Fibroblast of skin of back (primary cell): ENCODE measurements at regions not wholly inside any gene's neighbourhood (a gene's known extent, or its start where the extent isn't known, plus 50 kb on each side); places are given as distances from the start of the nearest gene placed in this dataset.

ENCODE experiments used
- DNase-seq: peaks from one replicate; pipeline ENCODE4 v3.0.0-alpha.2; 2013

GRCh38 chr1:190540366-190540765 lies 62.7 kb upstream of the BRINP3 start:
- DNase-seq: no peak

- DNase-seq: no peak
These were observed 74.0 kb upstream of the BRINP3 start for GRCh38 chr1:190551638-190552037.

GRCh38 chr1:190560161-190560681 lies 82.6 kb upstream of the BRINP3 start:
- DNase-seq: no peak

- DNase-seq: no peak
These were observed 85.6 kb upstream of the BRINP3 start for GRCh38 chr1:190563230-190563629.

GRCh38 chr1:190564117-190564516 lies 86.5 kb upstream of the BRINP3 start:
- DNase-seq: no peak

- DNase-seq: peak; percentile 38
These were observed 100.4 kb upstream of the BRINP3 start for GRCh38 chr1:190578017-190578416.

- DNase-seq: no peak
These were observed 100.9 kb upstream of the BRINP3 start for GRCh38 chr1:190578526-190578925.

- DNase-seq: no peak
These were observed 102.0 kb upstream of the BRINP3 start for GRCh38 chr1:190579552-190580193.

GRCh38 chr1:190583862-190584261 lies 106.2 kb upstream of the BRINP3 start:
- DNase-seq: no peak

- no peak for DNase-seq
These were observed 110.8 kb upstream of the BRINP3 start for GRCh38 chr1:190588424-190588823.

- DNase-seq: no peak
These were observed 117.8 kb upstream of the BRINP3 start for GRCh38 chr1:190595438-190595837.

GRCh38 chr1:190597294-190597693 lies 119.6 kb upstream of the BRINP3 start:
- no peak for DNase-seq

- no peak for DNase-seq
These were observed 122.0 kb upstream of the BRINP3 start for GRCh38 chr1:190599670-190600069.

- DNase-seq: no peak
These were observed 124.7 kb upstream of the BRINP3 start for GRCh38 chr1:190602325-190602724.

GRCh38 chr1:190608282-190608681 lies 130.6 kb upstream of the BRINP3 start:
- no peak for DNase-seq

- DNase-seq: no peak
These were observed 138.2 kb upstream of the BRINP3 start for GRCh38 chr1:190615818-190616217.

GRCh38 chr1:190616235-190616634 lies 138.6 kb upstream of the BRINP3 start:
- no peak for DNase-seq

GRCh38 chr1:190619724-190620123 lies 142.1 kb upstream of the BRINP3 start:
- DNase-seq: peak; percentile 0

GRCh38 chr1:190633488-190633887 lies 155.8 kb upstream of the BRINP3 start:
- DNase-seq: no peak

- no peak for DNase-seq
These were observed 156.5 kb upstream of the BRINP3 start for GRCh38 chr1:190634134-190634533.

- no peak for DNase-seq
These were observed 171.9 kb upstream of the BRINP3 start for GRCh38 chr1:190649553-190649952.

GRCh38 chr1:190658907-190659306 lies 181.2 kb upstream of the BRINP3 start:
- peak; percentile 4 for DNase-seq

GRCh38 chr1:190663962-190664361 lies 186.3 kb upstream of the BRINP3 start:
- no peak for DNase-seq

GRCh38 chr1:190665045-190665444 lies 187.4 kb upstream of the BRINP3 start:
- DNase-seq: no peak

GRCh38 chr1:190667914-190668313 lies 190.2 kb upstream of the BRINP3 start:
- no peak for DNase-seq
